ENCODE measurements at regions not wholly inside any gene's neighbourhood (a gene's known extent, or its start where the extent isn't known, plus 50 kb on each side); places are given as distances from the start of the nearest gene placed in this dataset.
"Not testable (repeated sequence)": the region's sequence is repeated elsewhere in the genome, so short reads cannot be mapped to it uniquely, and the experiment has no call there.

DNA sequence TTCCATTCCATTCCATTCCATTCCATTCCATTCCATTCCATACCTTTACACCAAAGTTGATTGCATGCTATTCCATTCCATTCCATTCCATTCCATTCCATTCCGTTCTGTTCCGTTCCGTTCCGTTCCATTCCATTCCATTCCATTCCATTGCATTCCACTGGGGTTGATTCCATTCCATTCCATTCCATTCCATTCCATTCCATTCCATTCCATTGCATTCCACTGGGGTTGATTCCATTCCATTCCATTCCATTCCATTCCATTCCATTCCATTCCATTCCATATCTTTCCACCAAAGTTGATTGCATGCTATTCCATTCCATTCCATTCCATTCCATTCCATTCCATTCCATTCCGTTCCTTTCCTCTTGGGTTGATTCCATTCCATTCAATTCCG is 151.9 kb downstream of the CWH43 start:
- H2BK15ac ChIP-seq (replicated peaks; ENCODE audit: low read depth); H3K23ac ChIP-seq (ENCODE audit: low read length); H3K56ac ChIP-seq (ENCODE audit: low read length); H3K27ac ChIP-seq (ENCODE audit: low read depth, low read length); H3K79me2 ChIP-seq (ENCODE audit: control insufficient read depth, insufficient read depth, low read length); H3K79me1 ChIP-seq (ENCODE audit: low read length); H3K27me3 ChIP-seq (ENCODE audit: insufficient read depth, low read length, poor library complexity); H2AK5ac ChIP-seq (ENCODE audit: low read length); H4K5ac ChIP-seq (ENCODE audit: low read length); H3K4me3 ChIP-seq (ENCODE audit: low read length); H3K9ac ChIP-seq (ENCODE audit: low read length); H3K4me2 ChIP-seq (ENCODE audit: low read length); H3K18ac ChIP-seq (ENCODE audit: low read length); H4K8ac ChIP-seq (ENCODE audit: low read depth, low read length); H2BK5ac ChIP-seq (ENCODE audit: low read length); H3K36me3 ChIP-seq (ENCODE audit: control insufficient read depth, insufficient read depth, low read length); H3K4ac ChIP-seq (ENCODE audit: low read depth, low read length); H3K4me1 ChIP-seq (ENCODE audit: control insufficient read depth, low read depth, low read length); H2BK120ac ChIP-seq (ENCODE audit: low read depth, low read length): not testable (repeated sequence)
- DNase-seq: peak; percentile 20
- no CpG with 5 or more reads among the region's 6 CpGs for WGBS (ENCODE audit: extremely low coverage, insufficient coverage, low lambda C conversion rate)

DNA sequence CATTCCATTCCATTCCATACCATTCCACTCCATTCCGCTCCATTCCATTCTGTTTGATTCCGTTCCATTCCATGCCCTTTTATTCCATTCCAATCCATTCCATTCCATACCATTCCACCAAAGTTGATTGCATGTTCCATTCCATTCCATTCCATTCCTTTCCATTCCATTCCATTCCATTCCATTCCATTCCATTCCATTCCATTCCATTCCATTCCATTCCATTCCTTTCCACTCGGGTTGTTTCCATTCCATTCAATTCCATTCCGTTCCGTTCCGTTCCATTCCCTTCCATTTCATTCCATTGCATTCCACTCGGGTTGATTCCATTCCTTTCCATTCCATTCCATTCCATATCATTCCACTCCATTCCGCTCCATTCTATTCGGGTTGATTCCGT is 152.7 kb downstream of the CWH43 start:
- not testable (repeated sequence) for H2AK5ac ChIP-seq (ENCODE audit: low read length); H3K4me3 ChIP-seq (ENCODE audit: low read length); H3K27me3 ChIP-seq (ENCODE audit: insufficient read depth, low read length, poor library complexity); H3K4me2 ChIP-seq (ENCODE audit: low read length); H2BK120ac ChIP-seq (ENCODE audit: low read depth, low read length); H4K5ac ChIP-seq (ENCODE audit: low read length); H3K79me2 ChIP-seq (ENCODE audit: control insufficient read depth, insufficient read depth, low read length); H3K4me1 ChIP-seq (ENCODE audit: control insufficient read depth, low read depth, low read length); H3K23ac ChIP-seq (ENCODE audit: low read length); H3K27ac ChIP-seq (ENCODE audit: low read depth, low read length); H3K56ac ChIP-seq (ENCODE audit: low read length); H4K8ac ChIP-seq (ENCODE audit: low read depth, low read length); H3K79me1 ChIP-seq (ENCODE audit: low read length); H3K9ac ChIP-seq (ENCODE audit: low read length); H3K18ac ChIP-seq (ENCODE audit: low read length); H2BK5ac ChIP-seq (ENCODE audit: low read length); H3K4ac ChIP-seq (ENCODE audit: low read depth, low read length); H3K36me3 ChIP-seq (ENCODE audit: control insufficient read depth, insufficient read depth, low read length); DNase-seq; H2BK15ac ChIP-seq (replicated peaks; ENCODE audit: low read depth)
- WGBS (ENCODE audit: extremely low coverage, insufficient coverage, low lambda C conversion rate): no CpG with 5 or more reads among the region's 10 CpGs

DNA sequence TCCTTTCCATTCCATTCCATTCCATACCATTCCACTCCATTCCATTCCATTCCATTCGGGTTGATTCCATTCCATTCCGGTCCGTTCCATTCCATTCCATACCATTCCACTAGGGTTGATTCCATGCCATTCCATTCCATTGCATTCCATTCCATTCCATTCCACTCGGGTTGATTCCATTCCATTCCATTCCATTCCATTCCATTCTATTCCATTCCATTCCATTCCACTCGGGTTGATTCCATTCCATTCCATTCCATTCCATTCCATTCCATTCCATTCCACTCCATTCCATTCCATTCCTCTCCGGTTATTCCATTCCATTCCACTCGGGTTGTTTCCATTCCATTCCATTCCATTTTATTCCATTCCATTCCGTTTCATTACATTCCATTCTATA is 153.4 kb downstream of the CWH43 start:
- H3K4me1 ChIP-seq (ENCODE audit: control insufficient read depth, low read depth, low read length); H3K27me3 ChIP-seq (ENCODE audit: insufficient read depth, low read length, poor library complexity); H3K79me1 ChIP-seq (ENCODE audit: low read length); H3K4ac ChIP-seq (ENCODE audit: low read depth, low read length); H3K4me3 ChIP-seq (ENCODE audit: low read length); H3K27ac ChIP-seq (ENCODE audit: low read depth, low read length); H4K5ac ChIP-seq (ENCODE audit: low read length); H2BK5ac ChIP-seq (ENCODE audit: low read length); H3K9ac ChIP-seq (ENCODE audit: low read length); H2AK5ac ChIP-seq (ENCODE audit: low read length); H2BK120ac ChIP-seq (ENCODE audit: low read depth, low read length); H2BK15ac ChIP-seq (replicated peaks; ENCODE audit: low read depth); H3K4me2 ChIP-seq (ENCODE audit: low read length); H3K18ac ChIP-seq (ENCODE audit: low read length); H4K8ac ChIP-seq (ENCODE audit: low read depth, low read length); H3K23ac ChIP-seq (ENCODE audit: low read length); H3K79me2 ChIP-seq (ENCODE audit: control insufficient read depth, insufficient read depth, low read length); H3K36me3 ChIP-seq (ENCODE audit: control insufficient read depth, insufficient read depth, low read length); DNase-seq; H3K56ac ChIP-seq (ENCODE audit: low read length): not testable (repeated sequence)
- no CpG with 5 or more reads among the region's 8 CpGs for whole genome bisulfite sequencing (ENCODE audit: extremely low coverage, insufficient coverage, low lambda C conversion rate)

- H4K8ac ChIP-seq (ENCODE audit: low read depth, low read length); H2BK120ac ChIP-seq (ENCODE audit: low read depth, low read length); H3K56ac ChIP-seq (ENCODE audit: low read length); H4K5ac ChIP-seq (ENCODE audit: low read length); H3K4me3 ChIP-seq (ENCODE audit: low read length); H3K4me2 ChIP-seq (ENCODE audit: low read length); H2BK15ac ChIP-seq (replicated peaks; ENCODE audit: low read depth); H3K79me2 ChIP-seq (ENCODE audit: control insufficient read depth, insufficient read depth, low read length); DNase-seq; H3K36me3 ChIP-seq (ENCODE audit: control insufficient read depth, insufficient read depth, low read length); H3K4me1 ChIP-seq (ENCODE audit: control insufficient read depth, low read depth, low read length); H2BK5ac ChIP-seq (ENCODE audit: low read length); H3K23ac ChIP-seq (ENCODE audit: low read length); H3K27ac ChIP-seq (ENCODE audit: low read depth, low read length); H3K9ac ChIP-seq (ENCODE audit: low read length); H2AK5ac ChIP-seq (ENCODE audit: low read length); H3K27me3 ChIP-seq (ENCODE audit: insufficient read depth, low read length, poor library complexity); H3K4ac ChIP-seq (ENCODE audit: low read depth, low read length); H3K79me1 ChIP-seq (ENCODE audit: low read length); H3K18ac ChIP-seq (ENCODE audit: low read length): not testable (repeated sequence)
- WGBS (ENCODE audit: extremely low coverage, insufficient coverage, low lambda C conversion rate): no CpG with 5 or more reads among the region's 8 CpGs
These were observed 154.3 kb downstream of the CWH43 start for GRCh38 chr4:49140351-49140750.

DNA sequence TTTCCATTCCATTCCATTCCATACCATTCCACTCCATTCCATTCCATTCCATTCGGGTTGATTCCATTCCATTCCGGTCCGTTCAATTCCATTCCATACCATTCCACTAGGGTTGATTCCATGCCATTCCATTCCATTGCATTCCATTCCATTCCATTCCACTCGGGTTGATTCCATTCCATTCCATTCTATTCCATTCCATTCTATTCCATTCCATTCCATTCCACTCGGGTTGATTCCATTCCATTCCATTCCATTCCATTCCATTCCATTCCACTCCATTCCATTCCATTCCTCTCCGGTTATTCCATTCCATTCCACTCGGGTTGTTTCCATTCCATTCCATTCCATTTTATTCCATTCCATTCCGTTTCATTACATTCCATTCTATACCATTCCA is 155.9 kb downstream of the CWH43 start:
- not testable (repeated sequence) for H4K5ac ChIP-seq (ENCODE audit: low read length); H3K36me3 ChIP-seq (ENCODE audit: control insufficient read depth, insufficient read depth, low read length); H3K4me2 ChIP-seq (ENCODE audit: low read length); H2BK120ac ChIP-seq (ENCODE audit: low read depth, low read length); H3K79me1 ChIP-seq (ENCODE audit: low read length); H3K18ac ChIP-seq (ENCODE audit: low read length); H3K79me2 ChIP-seq (ENCODE audit: control insufficient read depth, insufficient read depth, low read length); H4K8ac ChIP-seq (ENCODE audit: low read depth, low read length); H3K4me3 ChIP-seq (ENCODE audit: low read length); H3K27me3 ChIP-seq (ENCODE audit: insufficient read depth, low read length, poor library complexity); H3K4ac ChIP-seq (ENCODE audit: low read depth, low read length); H3K23ac ChIP-seq (ENCODE audit: low read length); H3K9ac ChIP-seq (ENCODE audit: low read length); H3K56ac ChIP-seq (ENCODE audit: low read length); H2BK15ac ChIP-seq (replicated peaks; ENCODE audit: low read depth); H2BK5ac ChIP-seq (ENCODE audit: low read length); H3K4me1 ChIP-seq (ENCODE audit: control insufficient read depth, low read depth, low read length); H3K27ac ChIP-seq (ENCODE audit: low read depth, low read length); DNase-seq; H2AK5ac ChIP-seq (ENCODE audit: low read length)
- no CpG with 5 or more reads among the region's 8 CpGs for WGBS (ENCODE audit: extremely low coverage, insufficient coverage, low lambda C conversion rate)

DNA sequence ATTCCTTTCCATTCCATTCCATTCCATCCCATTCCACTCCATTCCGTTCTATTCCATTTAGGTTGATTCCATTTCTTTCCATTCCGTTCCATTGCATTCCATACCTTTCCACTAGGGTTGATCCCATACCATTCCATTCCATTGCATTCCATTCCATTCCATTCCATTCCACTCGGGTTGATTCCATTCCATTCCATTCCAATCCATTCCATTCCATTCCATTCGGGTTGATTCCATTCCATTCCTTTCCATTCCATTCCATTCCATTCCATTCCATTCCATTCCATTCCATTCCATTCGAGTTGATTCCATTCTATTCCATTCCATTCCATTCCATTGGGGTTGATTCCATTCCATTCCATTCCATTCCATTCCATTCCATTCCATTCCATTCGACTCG is 161.1 kb downstream of the CWH43 start:
- not testable (repeated sequence) for H3K56ac ChIP-seq (ENCODE audit: low read length); H3K4me3 ChIP-seq (ENCODE audit: low read length); H2AK5ac ChIP-seq (ENCODE audit: low read length); H4K5ac ChIP-seq (ENCODE audit: low read length); H3K27ac ChIP-seq (ENCODE audit: low read depth, low read length); H3K4ac ChIP-seq (ENCODE audit: low read depth, low read length); H2BK5ac ChIP-seq (ENCODE audit: low read length); H3K79me2 ChIP-seq (ENCODE audit: control insufficient read depth, insufficient read depth, low read length); H3K4me2 ChIP-seq (ENCODE audit: low read length); H3K9ac ChIP-seq (ENCODE audit: low read length); H3K18ac ChIP-seq (ENCODE audit: low read length); H3K36me3 ChIP-seq (ENCODE audit: control insufficient read depth, insufficient read depth, low read length); H4K8ac ChIP-seq (ENCODE audit: low read depth, low read length); H3K4me1 ChIP-seq (ENCODE audit: control insufficient read depth, low read depth, low read length); H3K23ac ChIP-seq (ENCODE audit: low read length); H3K27me3 ChIP-seq (ENCODE audit: insufficient read depth, low read length, poor library complexity); H3K79me1 ChIP-seq (ENCODE audit: low read length); H2BK120ac ChIP-seq (ENCODE audit: low read depth, low read length); H2BK15ac ChIP-seq (replicated peaks; ENCODE audit: low read depth); DNase-seq
- no CpG with 5 or more reads among the region's 7 CpGs for WGBS (ENCODE audit: extremely low coverage, insufficient coverage, low lambda C conversion rate)
